HCT116 (cell line): ENCODE measurements at regions not wholly inside any gene's neighbourhood (a gene's known extent, or its start where the extent isn't known, plus 50 kb on each side); places are given as distances from the start of the nearest gene placed in this dataset.

ENCODE experiments used
- ATAC-seq: fragments of 200-7000 bp; cut with Tn5 transposase; 2 replicates; pipeline ENCODE4 v1.9.1; 2020; ENCODE audit warnings: mild to moderate bottlenecking, moderate library complexity
- BruUV-seq: library from RNA; stranded (reverse); fragments of 400-500 nt; replicated peaks from 2 replicates; lab custom pipeline; 2021; lab: Mats Ljungman, UMichigan
- CTCF ChIA-PET: fragments of 300-600 bp; sonication (Branson Sonifier 250); formaldehyde crosslinking; loops from one replicate; lab custom pipeline; 2021; ENCODE audit warnings: antibody characterized with exemption; lab: Charles Lee
- POLR2A ChIA-PET: fragments of 300-600, 350-600 bp; sonication (Branson Sonifier 250); formaldehyde crosslinking; loops from one replicate; lab custom pipeline; 2021; ENCODE audit warnings: antibody characterized with exemption; lab: Charles Lee
- RAD21 ChIA-PET, 2 experiments: fragments of 300-600 bp; sonication (Branson Sonifier 250); formaldehyde crosslinking; loops; one replicate each; lab custom pipeline; 2023; ENCODE audit warnings: low total read pairs in 2 of 2; ENCODE audit not compliant: uncharacterized antibody in 2 of 2, unreplicated experiment in 2 of 2, low non-redundant PET in 1 of 2; lab: Charles Lee
- DNase-seq: peaks from one replicate; pipeline ENCODE4 v3.0.0-alpha.2; 2010; ENCODE audit warnings: low read depth, low spot score
- H2AFZ ChIP-seq: fragments of 200-600 bp; shearing (Covaris generic), sonication (generic); 2 replicates; pipeline ENCODE4 v1.6.1; 2017; ENCODE audit warnings: low read depth, mixed run types, mixed read lengths, antibody characterized with exemption, low read length; ENCODE audit not compliant: poor library complexity, severe bottlenecking
- H3K27ac ChIP-seq: 2 replicates; pipeline ENCODE4 v1.5.1; 2012; ENCODE audit warnings: low read depth, low read length
- H3K27me3 ChIP-seq: fragments of 200-600 bp; sonication (generic); 2 replicates; pipeline ENCODE4 v1.6.1; 2016; ENCODE audit warnings: mixed run types, low read length, mixed read lengths; ENCODE audit not compliant: insufficient read depth
- H3K36me3 ChIP-seq, 2 experiments: fragments of 200-500 bp in 1 of 2; fragments of 200-600 bp in 1 of 2; sonication (Bioruptor generic) in 1 of 2; sonication (generic) in 1 of 2; 2 replicates each; pipeline versions ENCODE4 v1.5.1 to v1.6.1; 2014 to 2016; ENCODE audit warnings: low read length in 2 of 2, inconsistent platforms in 1 of 2, mixed read lengths in 1 of 2, mixed run types in 1 of 2; ENCODE audit not compliant: insufficient read depth in 2 of 2, control insufficient read depth in 1 of 2
- H3K4me1 ChIP-seq, 2 experiments: fragments of 200-600 bp in 1 of 2; sonication (generic) in 1 of 2; 2 replicates each; pipeline versions ENCODE4 v1.5.1 to v1.6.1; 2012 to 2017; ENCODE audit warnings: low read length in 2 of 2, inconsistent platforms in 1 of 2, mild to moderate bottlenecking in 1 of 2, mixed read lengths in 1 of 2, mixed run types in 1 of 2, moderate library complexity in 1 of 2; ENCODE audit not compliant: insufficient read depth in 2 of 2, control insufficient read depth in 1 of 2
- H3K4me2 ChIP-seq: fragments of 200-600 bp; sonication (generic); 2 replicates; pipeline ENCODE4 v1.6.1; 2017; ENCODE audit warnings: mixed run types, low read length, mixed read lengths
- H3K4me3 ChIP-seq, 2 experiments: fragments of 200-600 bp in 1 of 2; sonication (generic) in 1 of 2; replicated peaks in 1 of 2; 2 replicates each; pipeline ENCODE4 v1.5.1; 2011 to 2016; ENCODE audit warnings: low read length in 2 of 2, control low read depth in 1 of 2, low read depth in 1 of 2, mild to moderate bottlenecking in 1 of 2, mixed read lengths in 1 of 2, mixed run types in 1 of 2
- H3K79me2 ChIP-seq: fragments of 200-600 bp; sonication (generic); 2 replicates; pipeline ENCODE4 v1.6.1; 2017; ENCODE audit warnings: mild to moderate bottlenecking, mixed run types, low read length, moderate library complexity, mixed read lengths; ENCODE audit not compliant: insufficient read depth
- H3K9ac ChIP-seq: fragments of 200-600 bp; sonication (generic); 2 replicates; pipeline ENCODE4 v1.6.1; 2016; ENCODE audit warnings: low read length, mixed read lengths
- H3K9me2 ChIP-seq: fragments of 200-600 bp; sonication (generic), shearing (Covaris generic); 2 replicates; pipeline ENCODE4 v1.6.1; 2017; ENCODE audit warnings: mixed run types, mild to moderate bottlenecking, moderate library complexity; ENCODE audit not compliant: insufficient read depth
- H3K9me3 ChIP-seq, 2 experiments: fragments of 200-500 bp in 1 of 2; fragments of 200-600 bp in 1 of 2; sonication (Bioruptor generic) in 1 of 2; sonication (generic) in 1 of 2; 2 replicates each; pipeline ENCODE4 v1.6.1; 2014 to 2017; ENCODE audit warnings: low read length in 2 of 2, mixed read lengths in 2 of 2, inconsistent platforms in 1 of 2, low read depth in 1 of 2, mild to moderate bottlenecking in 1 of 2, mixed run types in 1 of 2, moderate library complexity in 1 of 2; ENCODE audit not compliant: control insufficient read depth in 1 of 2, insufficient read depth in 1 of 2
- H4K20me1 ChIP-seq: fragments of 200-600 bp; sonication (generic), shearing (Covaris generic); 2 replicates; pipeline ENCODE4 v1.6.1; 2017; ENCODE audit warnings: mixed run types, mild to moderate bottlenecking, moderate library complexity; ENCODE audit not compliant: insufficient read depth
- CBX3 ChIP-seq: IDR thresholded peaks from 2 replicates; pipeline ENCODE4 v1.6.1; 2012; ENCODE audit warnings: low read depth
- CEBPB ChIP-seq: IDR thresholded peaks from 2 replicates; pipeline ENCODE4 v1.6.1; 2012; ENCODE audit warnings: low read depth
- CTCF ChIP-seq, 3 experiments: fragments of 200-600 bp in 1 of 3; sonication (generic) in 1 of 3; IDR thresholded peaks in 2 of 3; conservative IDR thresholded peaks in 1 of 3; 2 replicates each; pipeline ENCODE4 v1.5.1; 2012 to 2017; ENCODE audit warnings: low read depth in 2 of 3, low read length in 2 of 3, antibody characterized with exemption in 1 of 3, borderline replicate concordance in 1 of 3, control low read depth in 1 of 3, mild to moderate bottlenecking in 1 of 3, mixed read lengths in 1 of 3, mixed run types in 1 of 3, moderate library complexity in 1 of 3; ENCODE audit not compliant: insufficient read depth in 1 of 3
- EGR1 ChIP-seq: IDR thresholded peaks from 2 replicates; pipeline ENCODE4 v1.6.1; 2012; ENCODE audit warnings: low read depth
- FOSL1 ChIP-seq: IDR thresholded peaks from 2 replicates; pipeline ENCODE4 v1.6.1; 2012; ENCODE audit warnings: low read depth
- MAX ChIP-seq: IDR thresholded peaks from 2 replicates; pipeline ENCODE4 v1.6.1; 2012
- RAD21 ChIP-seq: IDR thresholded peaks from 2 replicates; pipeline ENCODE4 v1.6.1; 2012; ENCODE audit warnings: low read depth, mild to moderate bottlenecking
- REST ChIP-seq: IDR thresholded peaks from 2 replicates; pipeline ENCODE4 v1.6.1; 2012; ENCODE audit warnings: low read depth
- TCF7L2 ChIP-seq: IDR thresholded peaks from 2 replicates; pipeline ENCODE4 v1.7.0; 2011; ENCODE audit warnings: borderline replicate concordance, inconsistent platforms; ENCODE audit not compliant: insufficient read depth, insufficient read length; ENCODE audit errors: extremely low read depth
- intact Hi-C: fragments of 100-400 bp; cut with micrococcal nuclease; formaldehyde crosslinking; loops from 2 replicates; pipeline ENCODE4 v1.10.0; 2022

GRCh38 chr4:147201016-147201415, 255.4 kb upstream of the TTC29 start:
- H3K27me3 ChIP-seq: no peaks in the 10 kb centered on the region
- no peaks in the 10 kb centered on the region for H3K9me2 ChIP-seq
- no peaks in the 10 kb centered on the region for H3K4me1 ChIP-seq
- no peak overlapping the region for H3K4me2 ChIP-seq
- no peak for DNase-seq
- H3K79me2 ChIP-seq: no peaks in the 10 kb centered on the region
- RAD21 ChIA-PET: no interaction called here
- POLR2A ChIA-PET: no interaction called here
- no peak for ATAC-seq
- no peak overlapping the region for H2AFZ ChIP-seq
- no TSS peak for BruUV-seq
- intact Hi-C loops: no loop called here
- H3K27ac ChIP-seq: no peak overlapping the region
- CTCF ChIA-PET: no interaction called here
- H4K20me1 ChIP-seq: no peaks in the 10 kb centered on the region
- no peaks in the 10 kb centered on the region for H3K9me3 ChIP-seq
- H3K9ac ChIP-seq: no peak overlapping the region
- no peaks in the 10 kb centered on the region for H3K36me3 ChIP-seq
- TF ChIP-seq REST (no peak), CEBPB (no peak)
- H3K4me3 ChIP-seq: no peak overlapping the region

GRCh38 chr4:147206807-147207206, 261.1 kb upstream of the TTC29 start:
- no TSS peak for BruUV-seq
- RAD21 ChIA-PET: no interaction called here
- no peaks in the 10 kb centered on the region for H3K9me3 ChIP-seq
- no peaks in the 10 kb centered on the region for H3K4me1 ChIP-seq
- H3K9ac ChIP-seq: no peak overlapping the region
- no peak overlapping the region for H3K4me2 ChIP-seq
- no peaks in the 10 kb centered on the region for H3K36me3 ChIP-seq
- TF ChIP-seq CBX3 (no peak), CEBPB (no peak), MAX (no peak), EGR1 (no peak), RAD21 (no peak), CTCF (IDR thresholded peaks at IDR 0.05 in 2 of 3, conservative IDR thresholded peaks at IDR 0.05 in 1 of 3; ENCODE audit: borderline replicate concordance in 1 of 3, insufficient read depth in 1 of 3, low read depth in 2 of 3, low read length in 2 of 3) (no peak), FOSL1 (no peak), TCF7L2 (no peak)
- TF ChIP-seq, all 23 proteins: peak for 0
- intact Hi-C loops: no loop called here
- CTCF ChIA-PET: no interaction called here
- no peak for DNase-seq
- Histone ChIP-seq H3K9me2 (no peaks in the 10 kb centered on the region), H4K20me1 (no peaks in the 10 kb centered on the region), H3K27me3 (no peaks in the 10 kb centered on the region), H3K27ac (no peak overlapping the region), H3K4me3 (no peak overlapping the region), H2AFZ (no peak overlapping the region), H3K79me2 (no peaks in the 10 kb centered on the region)
- ATAC-seq: no peak
- POLR2A ChIA-PET: no interaction called here
